Lung (tissue), 11 donors: ENCODE measurements at regions not wholly inside any gene's neighbourhood (a gene's known extent, or its start where the extent isn't known, plus 50 kb on each side); places are given as distances from the start of the nearest gene placed in this dataset.

Source experiments
- ATAC-seq: fragments of 200-7000 bp; cut with Tn5 transposase; one replicate; pipeline ENCODE4 v1.9.1; 2020; ENCODE audit warnings: moderate number of reproducible peaks; ENCODE audit not compliant: insufficient read depth, low FRiP score
- DNase-seq, 3 donors: peaks; one replicate each; pipeline ENCODE4 v3.0.0-alpha.2; 2013 to 2017
- H3K27ac ChIP-seq, 2 donors: one replicate each; pipeline ENCODE4 v1.5.1; 2013; ENCODE audit warnings: mild to moderate bottlenecking in 2 of 2, moderate library complexity in 2 of 2, control low read depth in 1 of 2, inconsistent platforms in 1 of 2, low read depth in 1 of 2, low read length in 1 of 2
- H3K27me3 ChIP-seq, 3 donors: one replicate each; pipeline ENCODE4 v1.5.1; 2013; ENCODE audit warnings: low read length in 2 of 3; ENCODE audit not compliant: control insufficient read depth in 3 of 3, insufficient read depth in 3 of 3
- H3K36me3 ChIP-seq, 4 donors: one replicate each; pipeline ENCODE4 v1.5.1; 2013; ENCODE audit warnings: low read length in 4 of 4, mild to moderate bottlenecking in 1 of 4, moderate library complexity in 1 of 4; ENCODE audit not compliant: control insufficient read depth in 4 of 4, insufficient read depth in 4 of 4
- H3K4me1 ChIP-seq, 5 donors: one replicate each; pipeline ENCODE4 v1.5.1; 2013; ENCODE audit warnings: low read length in 5 of 5, mild to moderate bottlenecking in 2 of 5, moderate library complexity in 1 of 5; ENCODE audit not compliant: control insufficient read depth in 5 of 5, insufficient read depth in 5 of 5
- H3K4me3 ChIP-seq: one replicate; pipeline ENCODE4 v1.5.1; 2013; ENCODE audit warnings: mild to moderate bottlenecking, control low read depth, moderate library complexity
- H3K9ac ChIP-seq, 2 donors: one replicate each; pipeline ENCODE4 v1.5.1; 2013; ENCODE audit warnings: low read length in 2 of 2, control low read depth in 1 of 2; ENCODE audit not compliant: insufficient read depth in 1 of 2
- H3K9me3 ChIP-seq, 4 donors: one replicate each; pipeline ENCODE4 v1.5.1; 2013; ENCODE audit warnings: low read length in 3 of 4, mild to moderate bottlenecking in 1 of 4, moderate library complexity in 1 of 4; ENCODE audit not compliant: control insufficient read depth in 4 of 4, insufficient read depth in 3 of 4
- WGBS, 2 donors: extraction: QIAGEN DNeasy Blood & Tissue Kit; methylation state at CpG; one replicate each; pipeline ENCODE4 v1.1.7; 2013; 5-methylcytosine and 5-hydroxymethylcytosine counted together
- TF ChIP-seq, protein P1 (sequence below): IDR thresholded peaks from 2 replicates; pipeline ENCODE4 v1.5.1; 2012; ENCODE audit warnings: mild to moderate bottlenecking; ENCODE audit errors: control extremely low read depth, extremely low read depth
- donor health status: control.
- donor health status: control.
- donor health status: Bipolar disorder and iron deficiency.
- donor health status: healthy.
- donor health status: DM: yes; HTN: yes; CAD: no.

DNA sequence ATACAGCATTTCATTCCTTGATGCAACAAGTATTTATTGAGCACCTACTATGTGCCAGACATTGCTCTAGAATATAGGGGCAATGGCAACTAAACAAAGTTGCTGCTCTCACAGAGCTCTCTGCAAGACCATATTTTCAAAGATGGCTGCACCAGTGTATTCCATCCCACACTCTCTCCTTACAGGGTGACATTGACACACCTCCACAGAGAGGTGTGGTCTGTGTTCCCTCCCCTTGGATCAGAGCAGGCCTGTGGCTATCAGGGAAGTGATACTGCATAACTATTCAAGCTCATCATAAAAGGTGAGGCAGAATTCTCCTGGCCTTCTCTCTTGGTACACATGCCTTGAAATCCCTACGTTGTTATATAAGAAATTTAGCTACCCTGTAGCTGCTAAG is 95.3 kb upstream of the SOD3 start:
- Histone ChIP-seq H3K27ac (no peak overlapping the region), H3K9me3 (no peaks in the 10 kb centered on the region), H3K36me3 (no peaks in the 10 kb centered on the region), H3K4me1 (no peaks in the 10 kb centered on the region), H3K27me3 (no peaks in the 10 kb centered on the region), H3K4me3 (no peak overlapping the region), H3K9ac (no peak overlapping the region)
- TF ChIP-seq, protein P1, sequence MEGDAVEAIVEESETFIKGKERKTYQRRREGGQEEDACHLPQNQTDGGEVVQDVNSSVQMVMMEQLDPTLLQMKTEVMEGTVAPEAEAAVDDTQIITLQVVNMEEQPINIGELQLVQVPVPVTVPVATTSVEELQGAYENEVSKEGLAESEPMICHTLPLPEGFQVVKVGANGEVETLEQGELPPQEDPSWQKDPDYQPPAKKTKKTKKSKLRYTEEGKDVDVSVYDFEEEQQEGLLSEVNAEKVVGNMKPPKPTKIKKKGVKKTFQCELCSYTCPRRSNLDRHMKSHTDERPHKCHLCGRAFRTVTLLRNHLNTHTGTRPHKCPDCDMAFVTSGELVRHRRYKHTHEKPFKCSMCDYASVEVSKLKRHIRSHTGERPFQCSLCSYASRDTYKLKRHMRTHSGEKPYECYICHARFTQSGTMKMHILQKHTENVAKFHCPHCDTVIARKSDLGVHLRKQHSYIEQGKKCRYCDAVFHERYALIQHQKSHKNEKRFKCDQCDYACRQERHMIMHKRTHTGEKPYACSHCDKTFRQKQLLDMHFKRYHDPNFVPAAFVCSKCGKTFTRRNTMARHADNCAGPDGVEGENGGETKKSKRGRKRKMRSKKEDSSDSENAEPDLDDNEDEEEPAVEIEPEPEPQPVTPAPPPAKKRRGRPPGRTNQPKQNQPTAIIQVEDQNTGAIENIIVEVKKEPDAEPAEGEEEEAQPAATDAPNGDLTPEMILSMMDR: no peak
- DNase-seq (no peak), ATAC-seq (no peak)
- 92 to 93% methylated on average over 1 of the region's 1 CpG for WGBS, 2 donors

DNA sequence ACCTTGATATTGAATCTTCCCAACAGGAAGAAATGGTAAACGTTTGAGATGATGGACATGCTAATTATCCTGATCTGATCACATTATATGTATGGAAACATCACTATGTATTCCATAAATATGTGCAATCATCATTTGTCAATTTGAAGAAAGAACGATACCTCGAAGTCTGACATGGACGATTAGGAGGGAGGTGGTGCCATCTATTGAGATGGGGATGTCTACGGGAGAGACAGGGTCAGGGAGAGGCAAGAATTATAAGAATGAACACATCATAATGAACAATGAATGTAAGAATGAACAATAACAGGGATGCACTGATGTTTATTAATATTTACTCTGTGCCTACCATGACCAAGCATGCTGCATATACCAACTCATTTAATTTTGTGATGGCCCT is 93.7 kb upstream of the SOD3 start:
- Histone ChIP-seq H3K9me3 (no peaks in the 10 kb centered on the region), H3K27me3 (no peaks in the 10 kb centered on the region), H3K36me3 (no peaks in the 10 kb centered on the region), H3K27ac (no peak overlapping the region), H3K9ac (no peak overlapping the region), H3K4me3 (no peak overlapping the region), H3K4me1 (no peaks in the 10 kb centered on the region)
- no peak for DNase-seq
- TF ChIP-seq, protein P1: no peak
- WGBS, 2 donors: 83 to 86% methylated on average over 5 of the region's 5 CpGs
- no peak for ATAC-seq

DNA sequence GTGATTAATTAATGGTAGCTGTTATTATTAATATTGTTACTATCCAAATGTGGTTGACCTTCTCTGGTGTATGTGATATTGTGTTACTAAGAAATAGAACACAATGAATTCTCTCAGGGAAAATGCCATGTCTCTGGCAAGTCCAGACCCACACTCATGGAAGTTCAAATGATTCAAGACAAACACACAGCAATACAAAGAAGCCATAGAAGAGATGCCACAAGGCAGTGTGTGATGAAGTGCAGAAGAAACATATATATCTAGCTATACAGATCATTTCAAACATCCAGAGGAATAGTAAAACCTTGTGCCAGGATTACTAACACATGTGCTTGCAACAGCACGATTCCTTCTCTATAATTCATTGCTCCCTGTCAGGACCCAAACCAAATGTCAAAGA is 93.1 kb upstream of the SOD3 start:
- TF ChIP-seq, protein P1: no peak
- Histone ChIP-seq H3K36me3 (no peaks in the 10 kb centered on the region), H3K27ac (no peak overlapping the region), H3K9ac (no peak overlapping the region), H3K27me3 (no peaks in the 10 kb centered on the region), H3K4me3 (no peak overlapping the region), H3K4me1 (no peaks in the 10 kb centered on the region), H3K9me3 (no peaks in the 10 kb centered on the region)
- ATAC-seq (no peak), DNase-seq (no peak)
- WGBS, 2 donors: 66 to 70% methylated on average over 1 of the region's 1 CpG

DNA sequence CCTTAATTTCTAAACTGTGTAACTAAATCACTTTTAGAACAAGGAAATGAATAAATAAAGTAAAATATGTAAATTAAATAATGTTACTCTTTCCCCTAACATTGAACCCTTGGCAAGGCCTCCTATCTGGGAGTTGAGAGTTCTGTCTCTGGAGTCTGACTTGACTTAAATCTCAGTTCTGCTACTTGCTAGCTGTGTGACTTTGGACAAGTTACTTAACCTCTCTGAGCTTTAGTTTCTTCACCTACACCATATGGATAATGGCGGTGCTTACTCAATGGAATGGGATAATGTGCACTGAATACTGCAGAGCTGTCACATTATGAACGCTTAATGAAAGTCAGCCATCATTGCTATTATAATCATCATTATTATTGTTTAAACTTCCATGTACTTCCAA is 92.1 kb upstream of the SOD3 start:
- H3K4me1 ChIP-seq: no peaks in the 10 kb centered on the region
- H3K4me3 ChIP-seq: no peak overlapping the region
- WGBS, 2 donors: 92 to 97% methylated on average over 2 of the region's 2 CpGs
- no peak overlapping the region for H3K27ac ChIP-seq
- TF ChIP-seq, protein P1: no peak
- no peak overlapping the region for H3K9ac ChIP-seq
- DNase-seq: no peak
- H3K27me3 ChIP-seq: no peaks in the 10 kb centered on the region
- H3K9me3 ChIP-seq: no peaks in the 10 kb centered on the region
- no peaks in the 10 kb centered on the region for H3K36me3 ChIP-seq
- no peak for ATAC-seq
